ENCODE measurements at regions not wholly inside any gene's neighbourhood (a gene's known extent, or its start where the extent isn't known, plus 50 kb on each side); places are given as distances from the start of the nearest gene placed in this dataset.
"Not testable (repeated sequence)": the region's sequence is repeated elsewhere in the genome, so short reads cannot be mapped to it uniquely, and the experiment has no call there.

DNA sequence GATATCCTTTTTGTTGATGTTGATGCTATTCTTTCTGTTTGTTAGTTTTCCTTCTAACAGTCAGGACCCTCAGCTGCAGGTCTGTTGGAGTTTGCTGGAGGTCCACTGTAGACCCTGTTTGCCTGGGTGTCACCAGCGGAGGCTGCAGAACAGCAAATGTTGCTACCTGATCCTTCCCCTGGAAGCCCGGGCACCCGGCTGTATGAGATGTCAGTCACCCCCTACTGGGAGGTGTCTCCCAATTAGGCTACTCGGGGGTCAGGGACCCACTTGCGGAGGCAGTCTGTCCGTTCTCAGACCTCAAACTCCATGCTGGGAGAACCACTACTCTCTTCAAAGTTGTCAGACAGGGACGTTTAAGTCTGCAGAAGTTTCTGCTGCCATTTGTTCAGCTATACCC is 383.4 kb downstream of the HLX start:
- DNase-seq (ENCODE audit: low spot score), result not testable (repeated sequence)

DNA sequence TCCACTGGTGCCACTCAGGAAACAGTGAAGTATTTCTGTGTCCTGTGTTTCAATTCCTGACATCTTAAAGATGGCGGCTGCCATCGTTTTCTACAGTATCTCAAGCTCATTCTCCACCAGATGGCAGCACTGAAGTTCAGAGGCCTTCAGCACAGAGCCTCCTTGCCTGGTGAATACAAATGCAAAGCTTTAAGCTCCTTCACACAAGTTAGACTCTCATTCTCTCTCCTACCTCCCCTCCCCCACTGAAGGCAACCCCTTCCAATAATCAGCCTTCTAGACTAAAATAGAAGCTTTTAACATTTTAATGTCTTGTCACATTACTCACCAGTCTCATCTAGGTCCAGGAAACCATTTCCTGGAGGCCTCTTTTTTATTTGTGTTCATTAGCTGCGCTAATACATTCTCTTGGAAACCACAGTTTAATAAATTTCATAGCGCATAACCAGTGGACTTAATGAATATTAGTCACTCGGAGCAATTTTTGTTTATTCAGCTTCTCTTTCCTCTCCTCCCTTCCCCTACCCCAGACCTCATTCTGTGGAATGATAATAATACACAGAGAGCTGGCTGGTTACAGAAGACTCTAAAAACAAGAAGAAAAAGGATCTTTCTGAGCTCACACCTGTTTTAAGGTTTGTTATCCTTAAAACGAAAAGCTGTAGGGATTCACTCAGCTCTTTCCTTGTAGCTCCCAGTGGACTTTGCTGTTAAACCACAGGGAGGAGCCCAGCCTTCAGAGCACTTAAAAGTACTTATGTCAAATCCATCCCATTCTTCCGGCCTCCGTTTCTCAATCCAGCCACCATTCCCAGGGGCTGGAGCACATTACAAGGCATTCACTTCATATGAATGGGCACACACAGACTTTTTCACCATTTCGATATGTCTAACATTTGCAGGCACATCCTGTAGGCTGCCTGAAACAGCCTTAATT is 384.9 kb downstream of the HLX start:
- DNase-seq (ENCODE audit: low spot score), result peak; percentile 54

DNA sequence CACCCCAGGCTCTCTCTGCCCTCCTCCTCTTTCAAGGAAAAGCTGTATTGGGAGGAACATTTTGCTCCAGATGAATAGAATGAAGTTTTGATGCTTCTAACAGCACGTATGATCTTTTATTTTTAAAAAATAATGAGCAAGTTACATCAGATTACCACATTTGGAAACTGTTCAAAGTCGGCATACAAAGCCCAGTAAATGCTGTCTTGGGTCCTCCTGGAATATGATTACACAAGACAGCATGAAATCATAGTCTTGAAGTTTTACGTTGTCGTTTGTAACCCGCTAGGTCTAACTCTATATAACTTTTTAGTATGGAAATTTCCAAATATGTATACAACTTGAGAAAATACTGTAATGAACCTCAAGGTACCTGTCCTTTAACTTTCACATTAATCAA is 385.6 kb downstream of the HLX start:
- DNase-seq (ENCODE audit: low spot score), result no peak

DNA sequence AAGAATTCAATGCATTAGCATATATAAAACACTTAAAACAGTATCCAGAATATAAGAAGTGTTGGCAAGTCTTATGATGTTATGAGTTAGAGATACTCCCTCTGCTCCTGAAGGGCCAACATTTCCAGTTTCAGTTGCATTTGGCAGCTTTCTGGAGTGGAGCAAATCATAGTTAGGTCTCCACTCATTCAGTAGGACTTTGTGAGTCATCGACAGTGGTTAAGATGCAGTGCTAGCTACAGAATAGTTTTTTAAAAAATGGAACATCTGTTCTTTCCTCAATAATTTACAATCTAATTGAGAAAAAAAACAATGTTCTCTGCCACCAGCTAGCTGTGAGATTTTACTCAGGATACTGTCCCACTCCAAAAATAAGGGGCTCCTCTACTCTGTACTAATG is 389.1 kb downstream of the HLX start:
- no peak for DNase-seq (ENCODE audit: low spot score)

DNA sequence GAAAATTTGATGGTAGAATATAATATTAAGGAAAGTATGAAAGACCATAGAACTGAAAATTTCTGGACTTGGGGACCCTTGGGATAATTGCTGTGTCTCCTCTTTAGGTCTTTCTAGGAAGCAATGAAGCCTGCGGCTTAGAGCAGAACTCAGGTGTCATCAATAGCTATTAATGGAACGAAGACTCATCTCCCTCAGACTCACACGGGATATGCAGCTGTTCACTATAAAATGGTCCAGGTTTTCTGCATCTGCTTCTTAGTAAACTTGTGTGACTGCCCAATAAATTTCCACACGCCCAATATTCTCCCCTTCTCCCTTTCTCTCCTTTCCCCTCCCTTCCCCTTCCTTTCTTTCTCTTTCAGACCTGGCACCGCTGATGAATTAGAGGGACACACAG is 392.5 kb downstream of the HLX start:
- no peak for DNase-seq (ENCODE audit: low spot score)

DNA sequence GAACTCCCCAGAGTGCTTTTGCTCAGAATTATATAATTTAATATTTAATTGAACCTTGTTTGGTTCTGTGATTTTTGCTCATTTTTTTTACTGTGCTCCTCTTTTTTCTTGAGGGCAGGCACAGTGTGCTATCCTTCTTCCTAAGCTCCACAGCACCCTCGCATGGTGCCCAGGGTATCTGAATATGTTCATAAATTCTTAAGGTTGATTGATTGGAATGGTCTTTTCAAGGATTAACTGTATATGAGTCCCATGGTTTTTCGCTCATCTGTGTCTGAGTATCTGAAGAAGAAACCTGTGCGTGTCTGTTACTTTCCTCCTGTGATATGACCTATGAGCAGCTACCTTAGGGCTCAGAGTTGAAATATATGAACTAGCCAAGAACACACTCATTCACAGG is 393.7 kb downstream of the HLX start:
- no peak for DNase-seq (ENCODE audit: low spot score)

DNA sequence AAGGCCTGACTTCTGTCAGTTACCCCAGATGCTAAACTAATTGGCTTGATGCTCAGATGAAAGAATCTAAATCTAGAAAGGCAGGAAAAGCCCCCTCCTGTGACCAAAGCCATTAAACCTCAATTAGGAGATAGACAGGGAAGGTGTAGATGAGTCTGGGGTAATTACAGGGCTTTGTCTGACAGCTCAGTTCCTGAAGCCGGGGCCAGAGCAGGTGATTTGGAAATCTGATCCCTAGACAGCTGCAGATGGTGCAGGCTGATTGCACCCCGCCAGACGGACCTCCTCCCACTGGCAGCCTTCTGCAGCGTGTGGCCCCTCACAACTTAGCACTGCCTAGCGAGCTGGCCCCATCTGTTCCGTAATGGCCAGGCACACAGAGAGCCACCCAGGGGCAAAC is 395.1 kb downstream of the HLX start:
- peak; percentile 45 for DNase-seq (ENCODE audit: low spot score)

DNA sequence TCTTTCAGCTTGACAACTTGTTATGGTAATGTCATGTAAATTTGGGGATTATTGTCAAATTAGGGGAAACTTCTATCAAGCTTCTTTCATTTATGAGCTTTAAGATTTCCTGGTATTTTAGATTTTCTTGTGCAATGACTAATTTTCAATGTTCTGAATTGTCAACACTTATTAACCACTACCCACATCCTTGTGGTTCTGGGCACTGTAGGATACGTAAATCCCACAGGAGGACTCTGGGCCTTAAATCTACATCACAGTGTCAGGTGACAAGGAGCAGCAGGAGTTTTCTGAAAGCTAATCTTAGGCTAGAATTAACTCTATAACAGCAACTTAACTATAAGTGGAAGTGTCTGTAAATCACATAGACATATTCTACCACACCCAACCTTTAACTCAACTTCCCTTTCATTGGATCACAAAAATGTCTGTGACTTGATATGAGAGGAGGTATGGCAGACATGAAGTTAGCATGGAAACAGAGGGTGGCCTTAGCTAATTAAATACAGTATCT is 397.7 kb downstream of the HLX start:
- no peak for DNase-seq (ENCODE audit: low spot score)

DNA sequence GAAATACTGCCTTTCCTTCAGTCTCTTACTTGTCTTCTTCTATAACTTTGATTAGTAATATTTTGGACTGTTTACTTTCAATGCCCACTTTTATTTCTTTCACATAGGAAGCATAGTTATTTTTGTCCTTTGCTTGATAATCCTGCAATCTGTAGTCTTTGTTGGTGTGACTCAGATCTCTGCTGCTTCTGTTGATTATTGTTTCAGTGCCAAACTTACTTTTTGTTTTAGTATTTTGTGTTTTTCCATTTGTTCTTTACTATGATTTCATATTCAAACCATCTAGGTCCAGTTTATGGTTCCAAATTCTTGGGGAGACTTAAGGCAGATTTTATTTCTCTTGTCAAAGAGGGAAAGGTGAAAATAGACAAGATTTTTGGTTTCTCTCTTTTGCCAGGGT is 399.9 kb downstream of the HLX start:
- no peak for DNase-seq (ENCODE audit: low spot score)

DNA sequence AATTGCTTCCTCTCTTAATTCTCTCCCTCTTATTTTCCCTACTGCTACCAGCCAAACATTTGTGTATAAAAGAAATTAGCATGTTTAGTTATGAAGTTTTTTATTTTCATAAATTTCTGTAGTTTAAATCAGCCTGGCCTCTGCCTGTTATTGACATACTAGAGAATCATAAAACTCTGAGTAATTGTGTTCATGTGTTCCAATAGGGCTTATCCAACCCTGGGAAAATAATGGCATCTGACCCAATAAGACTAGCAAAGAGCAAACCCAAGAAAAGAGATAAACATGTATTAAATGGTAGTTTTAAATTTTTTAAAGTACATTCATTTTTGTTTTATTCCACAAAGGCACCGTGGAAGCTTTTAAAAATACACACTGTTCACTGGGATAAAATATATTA is 404.3 kb downstream of the HLX start:
- DNase-seq (ENCODE audit: low spot score), result no peak

DNA sequence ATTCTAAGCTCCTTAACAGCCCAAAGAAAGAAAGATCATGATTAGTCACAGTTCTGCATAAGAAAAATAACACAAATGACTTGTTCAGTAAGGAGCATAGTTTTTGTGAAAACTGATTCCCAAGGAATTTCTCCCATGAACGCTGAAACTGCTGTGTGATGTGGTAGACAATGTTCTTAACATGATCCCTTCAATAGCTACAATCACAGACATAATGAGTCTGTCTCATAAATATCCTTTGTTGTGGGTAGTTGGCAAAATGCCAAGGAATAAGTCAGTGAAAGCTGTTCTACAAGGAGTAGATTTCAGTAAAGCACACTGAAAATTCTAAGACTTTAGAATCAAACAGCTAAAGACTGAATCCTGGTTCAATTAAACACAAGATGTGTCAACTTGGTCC is 404.8 kb downstream of the HLX start:
- DNase-seq (ENCODE audit: low spot score), result no peak

DNA sequence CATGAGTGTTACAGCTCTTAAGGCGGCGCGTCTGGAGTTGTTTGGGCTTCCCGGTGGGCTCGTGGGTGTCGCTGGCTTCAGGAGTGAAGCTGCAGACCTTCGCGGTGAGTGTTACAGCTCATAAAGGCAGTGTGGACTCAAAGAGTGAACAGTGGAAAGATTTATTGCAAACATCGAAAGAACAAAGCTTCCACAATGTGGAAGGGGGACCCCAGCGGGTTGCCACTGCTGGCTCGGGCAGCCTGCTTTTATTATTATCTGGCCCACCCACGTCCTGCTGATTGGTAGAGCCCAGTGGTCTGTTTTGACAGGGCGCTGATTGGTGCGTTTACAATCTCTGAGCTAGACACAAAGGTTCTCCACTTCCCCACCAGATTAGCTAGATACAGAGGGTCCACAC is 405.7 kb downstream of the HLX start:
- not testable (repeated sequence) for DNase-seq (ENCODE audit: low spot score)

DNA sequence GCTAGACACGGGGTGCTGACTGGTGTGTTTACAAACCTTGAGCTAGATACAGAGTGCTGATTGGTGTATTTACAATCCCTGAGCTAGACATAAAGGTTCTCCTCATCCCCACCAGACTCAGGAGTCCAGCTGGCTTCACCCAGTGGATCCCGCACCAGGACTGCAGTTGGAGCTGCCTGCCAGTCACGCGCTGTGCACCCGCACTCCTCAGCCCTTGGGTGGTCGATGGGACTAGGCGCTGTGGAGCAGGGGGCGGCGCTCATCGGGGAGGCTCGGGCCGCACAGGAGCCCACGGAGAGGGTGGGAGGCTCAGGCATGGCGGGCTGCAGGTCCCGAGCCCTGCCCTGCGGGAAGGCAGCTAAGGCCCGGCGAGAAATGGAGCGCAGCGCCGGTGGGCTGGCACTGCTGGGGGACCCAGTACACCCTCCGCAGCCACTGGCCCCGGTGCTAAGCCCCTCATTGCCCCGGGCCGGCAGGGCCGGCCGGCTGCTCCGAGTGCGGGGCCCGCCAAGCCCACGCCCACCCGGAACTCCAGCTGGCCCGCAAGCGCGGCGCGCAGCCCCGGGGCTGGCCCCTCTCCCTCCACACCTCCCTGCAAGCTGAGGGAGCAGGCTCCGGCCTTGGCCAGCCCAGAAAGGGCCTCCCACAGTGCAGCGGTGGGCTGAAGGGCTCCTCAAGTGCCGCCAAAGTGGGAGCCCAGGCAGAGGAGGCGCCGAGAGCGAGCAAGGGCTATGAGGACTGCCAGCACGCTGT is 406.4 kb downstream of the HLX start:
- not testable (repeated sequence) for DNase-seq (ENCODE audit: low spot score)

DNA sequence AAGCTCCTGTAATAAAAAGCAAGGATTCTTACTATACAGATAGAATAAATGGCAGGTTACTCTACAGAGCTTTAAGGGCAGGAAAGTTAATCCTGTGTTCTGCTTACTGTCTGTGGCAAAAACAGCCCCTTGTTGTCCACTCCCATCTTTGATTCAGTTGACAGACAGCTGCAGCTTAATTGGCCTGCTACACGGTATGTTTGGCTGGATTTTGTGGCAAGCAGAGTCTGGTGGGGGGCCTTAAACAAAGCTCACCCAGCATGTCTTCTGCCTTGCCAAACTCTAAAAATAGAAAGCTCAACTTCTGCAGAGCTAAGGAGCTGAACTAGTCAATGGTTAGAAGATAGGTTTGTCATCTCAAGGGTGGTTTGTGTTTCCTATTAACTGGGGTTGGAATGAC is 407.2 kb downstream of the HLX start:
- DNase-seq (ENCODE audit: low spot score), result no peak

DNA sequence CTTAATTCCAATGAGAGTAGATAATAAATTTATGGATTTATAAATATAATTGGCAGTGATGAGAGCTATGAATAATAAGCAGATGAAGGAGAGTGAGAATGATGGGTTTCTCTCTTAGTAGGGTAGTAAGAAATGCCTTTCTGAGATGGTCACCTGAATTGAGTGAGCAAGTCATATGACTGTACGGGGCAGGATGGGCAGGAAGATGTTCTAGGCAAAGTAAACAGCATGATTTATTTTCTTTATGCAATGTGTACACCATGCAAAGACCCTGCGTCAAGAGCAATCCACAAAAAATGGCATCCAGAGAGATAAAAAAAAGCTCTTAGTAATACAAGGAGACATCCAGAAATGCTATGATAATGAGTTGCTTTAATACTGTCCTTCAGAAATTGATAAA is 409.9 kb downstream of the HLX start:
- DNase-seq (ENCODE audit: low spot score), result no peak

DNA sequence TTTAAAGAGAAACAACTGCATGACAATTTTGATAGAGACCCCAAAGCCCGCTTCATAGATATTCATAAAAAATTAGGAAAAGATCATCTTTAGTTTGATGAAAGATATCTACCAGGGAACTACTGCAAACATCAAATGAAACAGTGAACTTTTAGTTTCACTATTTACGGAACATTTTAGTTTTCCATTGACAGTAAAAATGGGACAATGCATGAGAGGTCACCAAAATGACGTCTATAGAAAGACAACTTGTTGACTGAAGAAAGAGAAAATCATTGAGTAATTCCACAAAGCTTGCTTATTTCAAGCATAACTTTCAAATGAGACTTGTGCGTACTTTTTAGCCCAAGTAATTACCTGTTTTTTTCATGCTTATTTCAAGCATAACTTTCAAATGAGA is 411.4 kb downstream of the HLX start:
- no peak for DNase-seq (ENCODE audit: low spot score)

DNA sequence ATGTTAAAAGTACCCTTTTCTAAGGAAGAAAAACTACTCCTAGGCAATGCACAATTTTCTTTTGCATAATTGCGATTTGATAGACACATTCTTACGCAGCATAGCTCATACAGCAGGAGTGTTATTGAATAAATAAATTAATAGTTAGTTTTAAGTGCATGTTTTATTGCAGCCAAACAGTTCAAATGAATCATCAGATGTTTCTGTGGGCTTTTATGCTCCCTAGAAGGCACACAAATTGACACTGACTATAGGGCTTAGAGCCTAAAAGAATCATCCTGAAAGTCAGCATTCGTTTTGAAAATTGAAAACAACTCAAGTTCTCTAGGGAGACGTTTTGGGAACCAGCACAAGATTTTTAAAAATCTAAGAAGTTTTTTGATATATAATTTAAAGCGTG is 411.9 kb downstream of the HLX start:
- DNase-seq (ENCODE audit: low spot score), result no peak

DNA sequence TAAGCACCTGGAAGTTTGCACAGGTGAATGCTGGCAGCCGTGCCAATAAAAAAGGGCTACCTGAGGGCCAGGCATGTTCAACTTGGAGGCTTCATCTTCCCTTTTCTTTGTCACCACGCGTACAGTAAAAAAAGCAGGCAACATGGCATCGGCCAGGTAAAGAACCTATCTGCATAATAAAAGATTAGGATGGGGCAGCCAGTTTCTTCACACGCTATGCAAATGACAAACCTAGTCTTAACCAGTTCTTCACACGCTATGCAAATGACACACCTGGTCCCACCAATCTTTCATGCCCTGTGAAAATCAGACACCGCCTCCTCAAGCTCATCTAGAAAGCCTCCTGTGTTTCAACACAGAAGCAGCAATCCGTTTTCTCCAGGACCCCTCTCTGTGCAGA is 413.4 kb downstream of the HLX start:
- DNase-seq (ENCODE audit: low spot score), result no peak

DNA sequence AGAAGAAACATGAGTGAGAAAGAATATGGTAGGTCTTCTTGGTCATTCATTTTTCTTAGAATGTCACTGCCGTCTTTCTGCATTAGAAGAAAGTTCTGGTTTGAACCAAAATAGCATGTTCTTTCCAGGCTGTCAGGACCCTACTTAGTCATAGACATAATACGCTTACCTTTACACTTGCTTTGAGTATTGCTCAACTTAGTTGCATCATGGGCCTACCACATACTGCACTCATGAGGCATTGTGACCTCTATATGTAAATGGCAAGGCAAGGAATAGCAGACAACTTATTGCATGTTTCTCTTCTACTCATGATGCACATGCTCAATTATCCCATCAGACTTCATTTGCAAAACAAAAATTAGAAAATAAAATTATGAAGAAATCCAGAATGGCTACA is 415.0 kb downstream of the HLX start:
- no peak for DNase-seq (ENCODE audit: low spot score)

DNA sequence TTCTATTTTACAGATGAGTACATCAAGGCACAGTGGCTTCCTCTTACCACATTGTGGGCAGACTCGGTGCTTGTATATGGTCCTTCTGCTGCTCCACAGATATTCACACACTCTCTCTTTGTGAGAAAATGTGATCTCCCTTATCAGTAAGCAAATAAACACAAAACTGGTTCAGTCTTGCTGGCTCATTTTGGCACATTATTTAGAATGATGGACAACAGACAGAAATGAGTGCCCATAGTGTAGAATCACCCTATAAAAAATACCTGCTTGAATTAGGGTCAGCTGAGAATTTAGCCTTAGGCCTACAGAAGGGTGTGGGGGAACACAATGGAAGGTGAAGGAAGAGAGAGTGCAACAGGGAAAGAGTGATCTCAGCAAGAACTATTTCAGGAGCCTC is 423.1 kb downstream of the HLX start:
- no peak for DNase-seq (ENCODE audit: low spot score)

DNA sequence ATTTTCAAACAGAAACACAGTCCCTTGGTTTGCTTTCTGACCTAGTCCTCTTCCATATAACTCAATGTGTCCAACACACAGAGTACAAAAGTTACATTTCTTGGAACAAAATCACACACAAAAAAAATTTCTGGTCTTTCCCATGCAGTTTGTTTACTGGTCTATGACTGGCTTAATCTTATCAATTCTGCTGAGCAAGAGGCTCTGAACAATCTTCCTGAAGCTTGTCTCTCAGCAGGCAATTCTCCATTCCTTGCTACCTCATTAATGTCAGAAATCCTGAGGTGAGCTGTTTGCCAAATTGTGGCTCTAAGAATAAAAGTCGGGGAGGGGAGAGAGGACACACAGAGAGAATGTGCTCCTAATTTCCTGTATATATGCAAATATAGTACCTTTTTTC is 423.6 kb downstream of the HLX start:
- DNase-seq (ENCODE audit: low spot score), result no peak

DNA sequence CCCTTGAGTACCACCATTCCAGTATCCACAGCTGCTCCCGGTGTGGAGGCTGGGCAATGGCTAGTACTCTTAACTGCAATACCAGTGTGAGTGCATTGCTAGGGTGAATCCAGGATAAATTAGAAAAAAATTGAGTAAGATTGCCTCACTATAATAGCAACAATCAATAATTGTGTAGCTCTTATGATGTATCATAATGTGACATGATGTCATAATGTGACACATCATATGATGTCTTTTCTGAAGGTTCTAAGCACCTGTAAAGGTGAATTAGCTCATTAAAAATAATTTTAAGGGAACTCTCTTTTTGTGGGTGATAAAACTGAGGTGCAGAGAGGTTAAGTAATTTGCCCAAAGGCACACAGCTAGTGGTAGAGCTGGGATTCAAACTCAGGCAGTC is 424.4 kb downstream of the HLX start:
- no peak for DNase-seq (ENCODE audit: low spot score)

DNA sequence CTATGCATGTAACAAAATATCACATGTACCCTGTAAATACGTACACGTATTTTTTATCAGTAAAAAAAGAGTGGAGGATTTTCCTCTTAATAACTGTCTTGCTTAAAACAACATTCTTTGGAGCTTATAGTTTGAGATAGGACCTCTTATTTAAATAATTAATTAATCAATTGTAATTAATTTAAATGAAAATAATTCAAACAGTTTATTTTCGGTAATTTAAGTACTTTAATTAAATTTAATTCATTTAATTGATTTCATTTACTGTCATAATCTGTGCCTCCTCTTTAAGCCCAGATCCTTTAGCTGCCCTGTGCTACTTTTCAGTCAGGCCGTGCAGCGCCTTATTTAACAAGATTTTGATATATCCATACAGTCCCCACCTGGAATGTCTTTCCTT is 427.0 kb downstream of the HLX start:
- no peak for DNase-seq (ENCODE audit: low spot score)

Measured in ecto neural progenitor cell (in vitro differentiated cells).